ENCODE measurements at regions not wholly inside any gene's neighbourhood (a gene's known extent, or its start where the extent isn't known, plus 50 kb on each side); places are given as distances from the start of the nearest gene placed in this dataset.

- DNase-seq: no peak
Observed at GRCh38 chr3:13207975-13208705, 134.9 kb upstream of the IQSEC1 start.

GRCh38 chr3:13207578-13207922 lies 134.3 kb upstream of the IQSEC1 start:
- DNase-seq: no peak

GRCh38 chr3:13206799-13207577 lies 133.8 kb upstream of the IQSEC1 start:
- DNase-seq: no peak

- no peak for DNase-seq
Observed at GRCh38 chr3:13205567-13206143, 132.4 kb upstream of the IQSEC1 start.

GRCh38 chr3:13204177-13204581 lies 130.9 kb upstream of the IQSEC1 start:
- no peak for DNase-seq

GRCh38 chr3:13203398-13204176 lies 130.4 kb upstream of the IQSEC1 start:
- no peak for DNase-seq

GRCh38 chr3:13202744-13203397 lies 129.6 kb upstream of the IQSEC1 start:
- DNase-seq: no peak

- no peak for DNase-seq
Observed at GRCh38 chr3:13201851-13202250, 128.6 kb upstream of the IQSEC1 start.

- peak; percentile 43 for DNase-seq
Observed at GRCh38 chr3:13200946-13201345, 127.7 kb upstream of the IQSEC1 start.

GRCh38 chr3:13200465-13200864 lies 127.2 kb upstream of the IQSEC1 start:
- DNase-seq: no peak

GRCh38 chr3:13199899-13200451 lies 126.7 kb upstream of the IQSEC1 start:
- no peak for DNase-seq

- DNase-seq: no peak
Observed at GRCh38 chr3:13199006-13199776, 126.0 kb upstream of the IQSEC1 start.

GRCh38 chr3:13198264-13198879 lies 125.1 kb upstream of the IQSEC1 start:
- DNase-seq: no peak

- DNase-seq: no peak
Observed at GRCh38 chr3:13197795-13198194, 124.6 kb upstream of the IQSEC1 start.

- DNase-seq: no peak
Observed at GRCh38 chr3:13197281-13197680, 124.1 kb upstream of the IQSEC1 start.

GRCh38 chr3:13195374-13195773 lies 122.1 kb upstream of the IQSEC1 start:
- DNase-seq: no peak

GRCh38 chr3:13194285-13195209 lies 121.3 kb upstream of the IQSEC1 start:
- no peak for DNase-seq

- peak; percentile 84 for DNase-seq
Observed at GRCh38 chr3:13193320-13194284, 120.4 kb upstream of the IQSEC1 start.

All from NCI-H82 (cell line).